HEK293 (cell line): ENCODE measurements at regions not wholly inside any gene's neighbourhood (a gene's known extent, or its start where the extent isn't known, plus 50 kb on each side); places are given as distances from the start of the nearest gene placed in this dataset.

Experiments
- CTCF ChIA-PET: fragments of 350-600 bp; formaldehyde crosslinking; extraction: SDS; loops from one replicate; lab custom pipeline; 2021; ENCODE audit warnings: antibody characterized with exemption; lab: Yijun Ruan, JAX
- POLR2A ChIA-PET: fragments of 300-600 bp; formaldehyde crosslinking; extraction: SDS; loops from one replicate; lab custom pipeline; 2020; ENCODE audit warnings: antibody characterized with exemption, inconsistent platforms; lab: Yijun Ruan, JAX
- H3K27ac ChIP-seq: fragments of 200-500 bp; sonication (Bioruptor generic); 2 replicates; pipeline ENCODE4 v1.5.1; 2014; ENCODE audit warnings: low read depth, low read length, control low read depth, inconsistent platforms; ENCODE audit errors: extremely low read depth
- H3K36me3 ChIP-seq, 2 experiments: fragments of 200-500 bp in 1 of 2; sonication (Bioruptor generic) in 1 of 2; 1 replicate in 1 of 2; 2 replicates in 1 of 2; pipeline ENCODE4 v1.5.1; 2014 to 2017; ENCODE audit warnings: inconsistent platforms in 2 of 2, low read length in 2 of 2; ENCODE audit not compliant: control insufficient read depth in 2 of 2, insufficient read depth in 1 of 2
- H3K4me1 ChIP-seq: fragments of 200-500 bp; sonication (Bioruptor generic); 2 replicates; pipeline ENCODE4 v1.5.1; 2014; ENCODE audit warnings: mild to moderate bottlenecking, low read length, inconsistent platforms; ENCODE audit not compliant: control insufficient read depth, insufficient read depth
- H3K4me3 ChIP-seq: 2 replicates; pipeline ENCODE4 v1.5.1; 2011; ENCODE audit warnings: low read depth, mild to moderate bottlenecking, control low read depth, low read length, moderate library complexity
- H3K9me3 ChIP-seq: fragments of 200-500 bp; sonication (Bioruptor generic); 2 replicates; pipeline ENCODE4 v1.5.1; 2014; ENCODE audit warnings: low read depth, low read length, inconsistent platforms; ENCODE audit not compliant: control insufficient read depth, insufficient read depth
- HOXA7 ChIP-seq: sonication (generic); formaldehyde crosslinking; IDR thresholded peaks from 2 replicates; pipeline ENCODE4 v1.8.1; 2022; ENCODE audit warnings: missing genetic modification reagents, borderline replicate concordance
- HOXD13 ChIP-seq: sonication (generic); formaldehyde crosslinking; IDR thresholded peaks from 2 replicates; pipeline ENCODE4 v1.8.0; 2022; ENCODE audit warnings: missing genetic modification reagents, borderline replicate concordance
- KLF1 ChIP-seq: fragments of 450-650 bp; formaldehyde crosslinking; IDR thresholded peaks from 2 replicates; pipeline ENCODE4 v1.5.1; 2016; ENCODE audit warnings: missing biosample characterization, missing genetic modification characterization
- KLF9 ChIP-seq: fragments of 450-650 bp; formaldehyde crosslinking; IDR thresholded peaks from 2 replicates; pipeline ENCODE4 v1.5.1; 2016; ENCODE audit warnings: missing biosample characterization, missing genetic modification characterization, low read depth
- MYNN ChIP-seq: fragments of 450-650 bp; formaldehyde crosslinking; IDR thresholded peaks from 2 replicates; pipeline ENCODE4 v1.5.1; 2016; ENCODE audit warnings: missing biosample characterization, missing genetic modification characterization, borderline replicate concordance
- OSR2 ChIP-seq: fragments of 450-650 bp; formaldehyde crosslinking; IDR thresholded peaks from 2 replicates; pipeline ENCODE4 v1.5.1; 2016; ENCODE audit warnings: missing biosample characterization, missing genetic modification characterization
- PATZ1 ChIP-seq: fragments of 450-650 bp; formaldehyde crosslinking; IDR thresholded peaks from 2 replicates; pipeline ENCODE4 v1.5.1; 2016; ENCODE audit warnings: missing biosample characterization, missing genetic modification characterization
- PRDM1 ChIP-seq: fragments of 450-650 bp; formaldehyde crosslinking; IDR thresholded peaks from 2 replicates; pipeline ENCODE4; 2016; ENCODE audit warnings: missing biosample characterization, missing genetic modification characterization
- ZIC2 ChIP-seq: fragments of 450-650 bp; formaldehyde crosslinking; IDR thresholded peaks from 2 replicates; pipeline ENCODE4 v1.5.1; 2016; ENCODE audit warnings: missing biosample characterization, missing genetic modification characterization
- ZNF133 ChIP-seq: fragments of 450-650 bp; formaldehyde crosslinking; IDR thresholded peaks from 2 replicates; pipeline ENCODE4 v1.5.1; 2016; ENCODE audit warnings: missing biosample characterization, missing genetic modification characterization
- ZNF148 ChIP-seq: fragments of 450-650 bp; formaldehyde crosslinking; IDR thresholded peaks from 2 replicates; pipeline ENCODE4 v1.5.0; 2017; ENCODE audit warnings: missing biosample characterization, missing genetic modification characterization, borderline replicate concordance
- ZNF155 ChIP-seq: fragments of 450-650 bp; formaldehyde crosslinking; IDR thresholded peaks from 2 replicates; pipeline ENCODE4 v1.5.1; 2016; ENCODE audit warnings: missing biosample characterization, missing genetic modification characterization
- ZNF157 ChIP-seq: fragments of 450-650 bp; formaldehyde crosslinking; IDR thresholded peaks from 2 replicates; pipeline ENCODE4 v1.5.1; 2016; ENCODE audit warnings: missing biosample characterization, missing genetic modification characterization
- ZNF223 ChIP-seq: fragments of 450-650 bp; formaldehyde crosslinking; IDR thresholded peaks from 2 replicates; pipeline ENCODE4 v1.5.1; 2016; ENCODE audit warnings: missing biosample characterization, missing genetic modification characterization
- ZNF24 ChIP-seq: fragments of 450-650 bp; formaldehyde crosslinking; IDR thresholded peaks from 2 replicates; pipeline ENCODE4 v1.5.1; 2016; ENCODE audit warnings: missing biosample characterization, missing genetic modification characterization
- ZNF248 ChIP-seq: fragments of 450-650 bp; formaldehyde crosslinking; IDR thresholded peaks from 2 replicates; pipeline ENCODE4 v1.5.1; 2017; ENCODE audit warnings: missing biosample characterization, missing genetic modification characterization
- ZNF366 ChIP-seq: fragments of 450-650 bp; formaldehyde crosslinking; conservative IDR thresholded peaks from 2 replicates; pipeline ENCODE4 v1.5.1; 2016; ENCODE audit warnings: missing biosample characterization, missing genetic modification characterization
- ZNF391 ChIP-seq: fragments of 450-650 bp; formaldehyde crosslinking; IDR thresholded peaks from 2 replicates; pipeline ENCODE4 v1.5.1; 2016; ENCODE audit warnings: low read depth, missing biosample characterization, missing genetic modification characterization, borderline replicate concordance
- ZNF510 ChIP-seq: fragments of 450-650 bp; formaldehyde crosslinking; IDR thresholded peaks from 2 replicates; pipeline ENCODE4 v1.5.1; 2018; ENCODE audit warnings: mild to moderate bottlenecking, missing genetic modification characterization, missing biosample characterization; ENCODE audit not compliant: insufficient replicate concordance
- ZNF544 ChIP-seq: fragments of 450-650 bp; formaldehyde crosslinking; IDR thresholded peaks from 2 replicates; pipeline ENCODE4 v1.5.0; 2017; ENCODE audit warnings: missing biosample characterization, missing genetic modification characterization
- ZNF571 ChIP-seq: fragments of 450-650 bp; formaldehyde crosslinking; IDR thresholded peaks from 2 replicates; pipeline ENCODE4 v1.5.0; 2017; ENCODE audit warnings: missing biosample characterization, missing genetic modification characterization
- ZNF585B ChIP-seq: fragments of 450-650 bp; formaldehyde crosslinking; IDR thresholded peaks from 2 replicates; pipeline ENCODE4 v1.5.1; 2016; ENCODE audit warnings: missing biosample characterization, missing genetic modification characterization
- ZNF658 ChIP-seq: fragments of 450-650 bp; formaldehyde crosslinking; IDR thresholded peaks from 2 replicates; pipeline ENCODE4; 2016; ENCODE audit warnings: missing biosample characterization, missing genetic modification characterization
- ZSCAN16 ChIP-seq: fragments of 450-650 bp; formaldehyde crosslinking; IDR thresholded peaks from 2 replicates; pipeline ENCODE4 v1.5.1; 2016; ENCODE audit warnings: missing biosample characterization, missing genetic modification characterization
- ZSCAN23 ChIP-seq: fragments of 450-650 bp; formaldehyde crosslinking; IDR thresholded peaks from 2 replicates; pipeline ENCODE4 v1.5.1; 2016; ENCODE audit warnings: missing biosample characterization, missing genetic modification characterization
- TF ChIP-seq, protein P1 (sequence below): fragments of 450-650 bp; formaldehyde crosslinking; optimal IDR thresholded peaks from 2 replicates; pipeline ENCODE3; 2016; ENCODE audit warnings: missing biosample characterization, mild to moderate bottlenecking, missing genetic modification characterization

- no peak for TF ChIP-seq KLF9 (tag by site-specific recombination)
- TF ChIP-seq, protein P1, sequence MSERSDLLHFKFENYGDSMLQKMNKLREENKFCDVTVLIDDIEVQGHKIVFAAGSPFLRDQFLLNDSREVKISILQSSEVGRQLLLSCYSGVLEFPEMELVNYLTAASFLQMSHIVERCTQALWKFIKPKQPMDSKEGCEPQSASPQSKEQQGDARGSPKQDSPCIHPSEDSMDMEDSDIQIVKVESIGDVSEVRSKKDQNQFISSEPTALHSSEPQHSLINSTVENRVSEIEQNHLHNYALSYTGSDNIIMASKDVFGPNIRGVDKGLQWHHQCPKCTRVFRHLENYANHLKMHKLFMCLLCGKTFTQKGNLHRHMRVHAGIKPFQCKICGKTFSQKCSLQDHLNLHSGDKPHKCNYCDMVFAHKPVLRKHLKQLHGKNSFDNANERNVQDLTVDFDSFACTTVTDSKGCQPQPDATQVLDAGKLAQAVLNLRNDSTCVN (tag by site-specific recombination), result no peak
- no peak for TF ChIP-seq PATZ1 (tag by site-specific recombination)
- TF ChIP-seq ZSCAN23 (tag by site-specific recombination), result no peak
- TF ChIP-seq ZNF510 (tag by site-specific recombination), result no peak
- TF ChIP-seq ZNF544 (tag by site-specific recombination), result no peak
- TF ChIP-seq ZNF585B (tag by site-specific recombination), result no peak
- TF ChIP-seq ZNF391 (tag by site-specific recombination), result no peak
- TF ChIP-seq, all 188 proteins: peak for 0
- Histone ChIP-seq H3K4me1 (no peaks in the 10 kb centered on the region), H3K27ac (no peak overlapping the region), H3K36me3 (no peaks in the 10 kb centered on the region), H3K9me3 (no peaks in the 10 kb centered on the region), H3K4me3 (no peak overlapping the region)
- POLR2A ChIA-PET, result no interaction called here
- CTCF ChIA-PET, result no interaction called here
These were observed 255.9 kb upstream of the RNF32 start for GRCh38 chr7:156384706-156385105.

GRCh38 chr7:156383526-156383925, 257.0 kb upstream of the RNF32 start:
- ChIA-PET POLR2A (no interaction called here), CTCF (interaction anchor here (0.7 kb wide), 1 partner anchor 88 kb away, joined by 3 read pairs; no protein-coding TSS in a partner anchor)
- no peaks in the 10 kb centered on the region for H3K9me3 ChIP-seq
- no peak overlapping the region for H3K4me3 ChIP-seq
- TF ChIP-seq ZNF157 (tag by site-specific recombination), result no peak
- no peak for TF ChIP-seq HOXD13
- TF ChIP-seq ZNF223 (tag by site-specific recombination), result no peak
- no peak for TF ChIP-seq MYNN (tag by site-specific recombination)
- no peak for TF ChIP-seq ZNF571 (tag by site-specific recombination)
- no peak for TF ChIP-seq KLF1 (tag by site-specific recombination)
- no peak for TF ChIP-seq ZNF366
- no peak for TF ChIP-seq OSR2
- TF ChIP-seq PRDM1 (tag by site-specific recombination), result no peak
- no peak for TF ChIP-seq ZSCAN16 (tag by site-specific recombination)
- TF ChIP-seq ZNF658 (tag by site-specific recombination), result no peak
- TF ChIP-seq ZNF133 (tag by site-specific recombination), result no peak
- no peak for TF ChIP-seq ZNF155 (tag by site-specific recombination)
- no peak for TF ChIP-seq ZIC2 (tag by site-specific recombination)
- no peak for TF ChIP-seq ZNF248 (tag by site-specific recombination)
- no peak for TF ChIP-seq ZNF148 (tag by site-specific recombination)
- no peak for TF ChIP-seq ZNF24 (tag by site-specific recombination)
- TF ChIP-seq HOXA7 (CRISPR knock-in tag), result no peak
- no peaks in the 10 kb centered on the region for H3K36me3 ChIP-seq
- H3K27ac ChIP-seq, result no peak overlapping the region
- H3K4me1 ChIP-seq, result no peaks in the 10 kb centered on the region
